MM.1S (cell line): ENCODE measurements at regions not wholly inside any gene's neighbourhood (a gene's known extent, or its start where the extent isn't known, plus 50 kb on each side); places are given as distances from the start of the nearest gene placed in this dataset.

Experiments
- EZH2 ChIP-seq: fragments of 300-600 bp; sonication (generic); optimal IDR thresholded peaks from 2 replicates; pipeline ENCODE3; 2017; ENCODE audit warnings: low read depth, mild to moderate bottlenecking, antibody characterized with exemption, low read length, mixed read lengths
- TF ChIP-seq, protein P1 (sequence below): fragments of 300-600 bp; sonication (generic); IDR thresholded peaks from 2 replicates; pipeline ENCODE4 v1.5.1; 2016; ENCODE audit warnings: antibody characterized with exemption, low read length, mixed read lengths

DNA sequence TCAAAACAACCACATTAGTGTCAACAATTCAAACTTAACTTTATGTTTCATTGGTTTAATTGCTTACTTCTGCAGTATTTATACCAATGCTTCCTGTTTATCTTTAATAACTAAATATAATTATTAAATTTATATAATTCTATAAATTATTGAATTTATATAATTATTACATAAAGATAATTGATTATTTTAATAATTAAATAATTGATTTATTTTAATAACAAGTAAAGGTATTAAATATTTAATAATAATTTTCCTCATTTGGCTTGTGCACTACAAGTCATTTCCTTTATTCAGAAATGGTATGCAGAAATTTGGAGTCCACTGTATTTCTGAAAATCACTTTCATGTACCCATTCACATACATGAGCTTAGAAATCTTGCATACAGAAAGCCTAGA lies 156.2 kb upstream of the NSMCE3 start:
- TF ChIP-seq, protein P1, sequence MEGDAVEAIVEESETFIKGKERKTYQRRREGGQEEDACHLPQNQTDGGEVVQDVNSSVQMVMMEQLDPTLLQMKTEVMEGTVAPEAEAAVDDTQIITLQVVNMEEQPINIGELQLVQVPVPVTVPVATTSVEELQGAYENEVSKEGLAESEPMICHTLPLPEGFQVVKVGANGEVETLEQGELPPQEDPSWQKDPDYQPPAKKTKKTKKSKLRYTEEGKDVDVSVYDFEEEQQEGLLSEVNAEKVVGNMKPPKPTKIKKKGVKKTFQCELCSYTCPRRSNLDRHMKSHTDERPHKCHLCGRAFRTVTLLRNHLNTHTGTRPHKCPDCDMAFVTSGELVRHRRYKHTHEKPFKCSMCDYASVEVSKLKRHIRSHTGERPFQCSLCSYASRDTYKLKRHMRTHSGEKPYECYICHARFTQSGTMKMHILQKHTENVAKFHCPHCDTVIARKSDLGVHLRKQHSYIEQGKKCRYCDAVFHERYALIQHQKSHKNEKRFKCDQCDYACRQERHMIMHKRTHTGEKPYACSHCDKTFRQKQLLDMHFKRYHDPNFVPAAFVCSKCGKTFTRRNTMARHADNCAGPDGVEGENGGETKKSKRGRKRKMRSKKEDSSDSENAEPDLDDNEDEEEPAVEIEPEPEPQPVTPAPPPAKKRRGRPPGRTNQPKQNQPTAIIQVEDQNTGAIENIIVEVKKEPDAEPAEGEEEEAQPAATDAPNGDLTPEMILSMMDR, result no peak
- no peak for TF ChIP-seq EZH2
